Adrenal gland (tissue), 9 donors: ENCODE measurements at regions not wholly inside any gene's neighbourhood (a gene's known extent, or its start where the extent isn't known, plus 50 kb on each side); places are given as distances from the start of the nearest gene placed in this dataset.

Experiments
- DNase-seq, 7 donors: peaks; one replicate each; pipeline ENCODE4 v3.0.0-alpha.2; 2019 to 2020
- H3K27ac ChIP-seq, 5 donors: fragments of 200-600 bp; sonication (generic) in 4 of 5; 1 replicate in 3 of 5; 2 replicates in 2 of 5; pipeline versions ENCODE4 v1.5.1 to v1.8.0; 2016 to 2020; ENCODE audit warnings: mild to moderate bottlenecking in 1 of 5
- H3K27me3 ChIP-seq: fragments of 200-600 bp; 2 replicates; pipeline ENCODE4 v1.8.0; 2021
- H3K36me3 ChIP-seq, 2 donors: fragments of 200-600 bp; replicated peaks in 1 of 2; 1 replicate in 1 of 2; 2 replicates in 1 of 2; pipeline versions ENCODE4 v1.5.1 to v1.8.0; 2018 to 2022
- H3K4me1 ChIP-seq, 2 donors: fragments of 200-600 bp; replicated peaks in 1 of 2; 1 replicate in 1 of 2; 2 replicates in 1 of 2; pipeline versions ENCODE4 v1.5.1 to v1.8.0; 2018 to 2021
- H3K4me3 ChIP-seq, 4 donors: fragments of 200-600 bp; sonication (generic) in 3 of 4; one replicate each; pipeline ENCODE4 v1.5.1; 2016 to 2018
- H3K9me3 ChIP-seq, 3 donors: fragments of 200-600 bp; sonication (generic) in 1 of 3; replicated peaks in 1 of 3; 1 replicate in 2 of 3; 2 replicates in 1 of 3; pipeline versions ENCODE4 v1.5.1 to v1.8.0; 2016 to 2021
- POLR2A ChIP-seq, 2 donors: fragments of 450-650 bp; IDR thresholded peaks; one replicate each; pipeline ENCODE4 v1.6.1; 2017; ENCODE audit warnings: antibody characterized with exemption in 2 of 2, mild to moderate bottlenecking in 2 of 2, moderate library complexity in 1 of 2
- WGBS, 4 donors: extraction: QIAGEN DNeasy Blood & Tissue Kit in 2 of 4; methylation state at CpG; one replicate each; pipeline versions ENCODE4 v1.1.5 to v1.1.7; 2013 to 2017; 5-methylcytosine and 5-hydroxymethylcytosine counted together
- intact Hi-C, 2 donors: fragments of 100-400 bp; cut with DNase I; formaldehyde crosslinking; loops; one replicate each; pipeline versions ENCODE4 v1.14.1 to v1.15.0; 2022 to 2023
- TF ChIP-seq, protein P1 (sequence below), 6 experiments: fragments of 450-650 bp in 4 of 6; fragments of 200-600 bp in 2 of 6; sonication (generic) in 1 of 6; IDR thresholded peaks; 1 replicate in 5 of 6; 2 replicates in 1 of 6; pipeline versions ENCODE4 v1.5.1 to v1.8.0; 2016 to 2021; ENCODE audit warnings: antibody characterized with exemption in 6 of 6, mild to moderate bottlenecking in 2 of 6, moderate library complexity in 1 of 6
- donor health status: healthy with polysubstance abuse.
- donor health status: Bipolar disorder and iron deficiency.
- donor health status: DM: yes; HTN: yes; CAD: no.
- donor health status: DM: no; HTN: no; CAD: no.
- donor health status: DM: no; HTN: no; CAD: no.

DNA sequence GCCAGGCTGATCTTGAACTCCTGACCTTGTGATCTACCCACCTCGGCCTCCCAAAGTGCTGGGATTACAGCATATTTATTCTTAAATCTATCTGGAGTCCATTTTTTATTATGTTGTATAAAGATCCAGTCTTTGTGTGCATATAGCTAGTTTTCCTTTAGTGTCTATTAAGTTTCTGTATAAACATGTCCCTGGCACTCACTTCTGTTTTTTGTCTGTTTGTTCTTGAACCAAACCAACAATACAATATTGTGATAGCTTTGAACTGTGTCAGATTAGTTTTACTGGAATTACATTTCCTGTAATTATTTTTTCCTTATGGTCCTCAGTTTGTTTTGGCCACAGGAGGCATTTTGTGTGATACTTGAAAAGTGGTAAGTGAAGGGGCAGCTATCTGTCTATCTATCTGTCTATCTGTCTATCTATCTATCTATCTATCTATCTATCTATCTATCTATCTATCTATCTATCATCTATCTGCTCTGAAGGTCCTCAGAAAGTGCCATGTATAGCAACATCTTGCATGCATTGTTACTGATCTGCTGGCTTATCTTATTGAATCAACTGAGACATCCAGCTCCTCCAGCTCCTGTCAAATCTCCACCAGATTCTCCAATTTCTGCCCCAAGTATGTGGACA lies 70.9 kb upstream of the ACVR1 start:
- WGBS, 4 donors, result 69 to 80% (median 73%) methylated on average over 1 of the region's 1 CpG
- Histone ChIP-seq H3K9me3 (no peaks in the 10 kb centered on the region), H3K4me3 (no peak overlapping the region), H3K27ac (no peak overlapping the region), H3K36me3 (no peaks in the 10 kb centered on the region), H3K27me3 (no peaks in the 10 kb centered on the region), H3K4me1 (no peaks in the 10 kb centered on the region)
- no peak for DNase-seq
- intact Hi-C loops, result no loop called here
- no peak for TF ChIP-seq POLR2A (IDR thresholded peaks at IDR 0.05)
- TF ChIP-seq, protein P1, sequence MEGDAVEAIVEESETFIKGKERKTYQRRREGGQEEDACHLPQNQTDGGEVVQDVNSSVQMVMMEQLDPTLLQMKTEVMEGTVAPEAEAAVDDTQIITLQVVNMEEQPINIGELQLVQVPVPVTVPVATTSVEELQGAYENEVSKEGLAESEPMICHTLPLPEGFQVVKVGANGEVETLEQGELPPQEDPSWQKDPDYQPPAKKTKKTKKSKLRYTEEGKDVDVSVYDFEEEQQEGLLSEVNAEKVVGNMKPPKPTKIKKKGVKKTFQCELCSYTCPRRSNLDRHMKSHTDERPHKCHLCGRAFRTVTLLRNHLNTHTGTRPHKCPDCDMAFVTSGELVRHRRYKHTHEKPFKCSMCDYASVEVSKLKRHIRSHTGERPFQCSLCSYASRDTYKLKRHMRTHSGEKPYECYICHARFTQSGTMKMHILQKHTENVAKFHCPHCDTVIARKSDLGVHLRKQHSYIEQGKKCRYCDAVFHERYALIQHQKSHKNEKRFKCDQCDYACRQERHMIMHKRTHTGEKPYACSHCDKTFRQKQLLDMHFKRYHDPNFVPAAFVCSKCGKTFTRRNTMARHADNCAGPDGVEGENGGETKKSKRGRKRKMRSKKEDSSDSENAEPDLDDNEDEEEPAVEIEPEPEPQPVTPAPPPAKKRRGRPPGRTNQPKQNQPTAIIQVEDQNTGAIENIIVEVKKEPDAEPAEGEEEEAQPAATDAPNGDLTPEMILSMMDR (IDR thresholded peaks at IDR 0.05), result no peak

DNA sequence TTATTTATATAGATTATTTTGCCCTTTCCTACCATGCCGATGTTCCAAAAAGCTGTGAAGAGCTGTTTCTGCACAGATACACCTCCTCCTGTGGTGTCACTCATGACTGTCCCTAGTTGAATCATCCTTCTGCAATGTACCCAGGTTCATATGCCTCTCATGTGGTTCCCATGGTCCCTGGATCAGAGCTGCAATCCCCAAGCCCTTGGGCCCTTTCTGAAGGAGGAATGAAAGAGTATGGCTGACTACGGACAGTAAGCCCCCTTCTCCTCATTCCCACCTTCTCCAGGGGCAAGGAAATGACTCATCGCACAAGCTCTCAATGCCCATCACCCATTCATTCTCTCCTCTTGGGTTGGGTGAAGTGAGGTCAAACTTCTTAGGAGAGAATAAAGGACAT lies 63.9 kb upstream of the ACVR1 start:
- Histone ChIP-seq H3K4me3 (no peak overlapping the region), H3K27me3 (no peaks in the 10 kb centered on the region), H3K4me1 (peaks cover 0 to 6% of the 10 kb centered on the region in 2 donors), H3K36me3 (no peaks in the 10 kb centered on the region), H3K9me3 (no peaks in the 10 kb centered on the region), H3K27ac (no peak overlapping the region)
- intact Hi-C loops, result no loop called here
- DNase-seq, result no peak
- TF ChIP-seq, protein P1 (IDR thresholded peaks at IDR 0.05), result no peak
- no peak for TF ChIP-seq POLR2A (IDR thresholded peaks at IDR 0.05)
- WGBS, 4 donors, result 88 to 94% (median 91%) methylated on average over 3 of the region's 3 CpGs

DNA sequence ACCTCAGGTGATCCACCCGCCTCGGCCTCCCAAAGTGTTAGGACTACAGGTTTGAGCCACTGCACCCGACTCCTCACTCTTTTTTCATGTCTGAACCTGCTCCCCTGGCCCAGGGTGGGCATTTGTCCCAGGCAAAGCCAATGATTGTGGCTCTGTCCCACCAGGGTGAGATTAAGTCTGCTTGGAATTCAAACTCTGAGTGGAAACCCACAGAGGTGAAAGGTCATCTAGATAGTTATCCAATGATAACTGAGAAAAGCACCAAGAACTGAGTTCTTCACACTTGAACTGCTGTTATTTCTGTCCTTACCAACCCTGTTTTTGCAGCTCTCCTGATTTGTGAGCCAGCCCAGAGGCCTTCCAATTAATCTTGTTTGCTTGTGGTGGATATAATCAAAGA lies 62.4 kb upstream of the ACVR1 start:
- DNase-seq, result no peak
- Histone ChIP-seq H3K27me3 (no peaks in the 10 kb centered on the region), H3K4me3 (no peak overlapping the region), H3K27ac (no peak overlapping the region), H3K4me1 (peaks cover 0 to 6% of the 10 kb centered on the region in 2 donors), H3K9me3 (no peaks in the 10 kb centered on the region), H3K36me3 (no peaks in the 10 kb centered on the region)
- intact Hi-C loops, result no loop called here
- no peak for TF ChIP-seq POLR2A (IDR thresholded peaks at IDR 0.05)
- TF ChIP-seq, protein P1 (IDR thresholded peaks at IDR 0.05), result no peak
- WGBS, 4 donors, result 90 to 97% (median 95%) methylated on average over 2 to 3 of the region's 3 CpGs

DNA sequence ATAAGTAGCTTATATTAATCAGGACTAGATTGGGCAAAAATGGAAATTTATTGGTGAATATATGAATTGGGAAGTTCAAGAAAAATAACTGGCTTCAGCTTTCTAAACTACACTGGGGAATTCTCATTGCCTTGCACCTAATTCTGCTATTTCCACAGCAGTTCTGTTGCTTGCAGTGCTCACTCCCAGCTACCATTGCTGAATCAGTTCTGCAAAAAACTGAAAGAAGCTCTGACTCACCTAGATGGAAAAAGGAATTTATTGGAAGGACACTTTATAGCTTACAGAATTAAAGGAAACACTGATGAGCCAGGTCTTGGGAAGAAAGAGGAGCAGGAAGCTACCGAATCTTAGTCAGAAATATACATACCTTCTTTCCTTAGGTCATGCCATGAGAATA lies 60.3 kb upstream of the ACVR1 start:
- H3K4me1 ChIP-seq, result peaks cover 0 to 6% of the 10 kb centered on the region in 2 donors
- no peak overlapping the region for H3K4me3 ChIP-seq
- H3K27ac ChIP-seq, result no peak overlapping the region
- TF ChIP-seq, protein P1 (IDR thresholded peaks at IDR 0.05), result no peak
- no peak for TF ChIP-seq POLR2A (IDR thresholded peaks at IDR 0.05)
- intact Hi-C loops, result no loop called here
- 82 to 95% (median 86%) methylated on average over 1 of the region's 1 CpG for WGBS, 4 donors
- H3K9me3 ChIP-seq, result no peaks in the 10 kb centered on the region
- H3K27me3 ChIP-seq, result peaks cover 6% of the 10 kb centered on the region
- no peaks in the 10 kb centered on the region for H3K36me3 ChIP-seq
- no peak for DNase-seq
